ENCODE measurements at regions not wholly inside any gene's neighbourhood (a gene's known extent, or its start where the extent isn't known, plus 50 kb on each side); places are given as distances from the start of the nearest gene placed in this dataset.

DNA sequence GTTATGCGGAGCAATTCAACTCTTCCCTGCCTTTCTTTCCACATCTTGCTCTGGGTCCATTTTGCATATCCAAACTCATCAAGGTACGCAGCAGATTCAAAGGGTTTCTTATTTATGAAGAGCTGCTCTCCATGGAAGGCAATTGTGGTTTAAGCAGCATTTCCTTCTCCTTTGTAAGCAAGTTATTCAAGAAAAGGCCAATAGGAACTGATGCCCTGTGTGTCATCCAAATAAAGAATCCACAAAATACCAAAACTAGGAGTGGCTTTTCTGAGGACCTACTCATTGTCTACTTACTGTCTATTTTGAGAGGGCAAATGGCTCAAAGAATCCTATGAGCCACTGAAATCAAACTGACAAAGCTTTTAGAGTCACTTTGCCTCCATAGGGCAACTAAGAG lies 253.1 kb downstream of the PTEN start:
- TF ChIP-seq, protein P1, sequence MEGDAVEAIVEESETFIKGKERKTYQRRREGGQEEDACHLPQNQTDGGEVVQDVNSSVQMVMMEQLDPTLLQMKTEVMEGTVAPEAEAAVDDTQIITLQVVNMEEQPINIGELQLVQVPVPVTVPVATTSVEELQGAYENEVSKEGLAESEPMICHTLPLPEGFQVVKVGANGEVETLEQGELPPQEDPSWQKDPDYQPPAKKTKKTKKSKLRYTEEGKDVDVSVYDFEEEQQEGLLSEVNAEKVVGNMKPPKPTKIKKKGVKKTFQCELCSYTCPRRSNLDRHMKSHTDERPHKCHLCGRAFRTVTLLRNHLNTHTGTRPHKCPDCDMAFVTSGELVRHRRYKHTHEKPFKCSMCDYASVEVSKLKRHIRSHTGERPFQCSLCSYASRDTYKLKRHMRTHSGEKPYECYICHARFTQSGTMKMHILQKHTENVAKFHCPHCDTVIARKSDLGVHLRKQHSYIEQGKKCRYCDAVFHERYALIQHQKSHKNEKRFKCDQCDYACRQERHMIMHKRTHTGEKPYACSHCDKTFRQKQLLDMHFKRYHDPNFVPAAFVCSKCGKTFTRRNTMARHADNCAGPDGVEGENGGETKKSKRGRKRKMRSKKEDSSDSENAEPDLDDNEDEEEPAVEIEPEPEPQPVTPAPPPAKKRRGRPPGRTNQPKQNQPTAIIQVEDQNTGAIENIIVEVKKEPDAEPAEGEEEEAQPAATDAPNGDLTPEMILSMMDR (IDR thresholded peaks at IDR 0.05; ENCODE audit: borderline replicate concordance, insufficient read depth, low read depth, low read length) = no peak
- no peak overlapping the region for H3K4me3 ChIP-seq (ENCODE audit: low read depth, low read length)

DNA sequence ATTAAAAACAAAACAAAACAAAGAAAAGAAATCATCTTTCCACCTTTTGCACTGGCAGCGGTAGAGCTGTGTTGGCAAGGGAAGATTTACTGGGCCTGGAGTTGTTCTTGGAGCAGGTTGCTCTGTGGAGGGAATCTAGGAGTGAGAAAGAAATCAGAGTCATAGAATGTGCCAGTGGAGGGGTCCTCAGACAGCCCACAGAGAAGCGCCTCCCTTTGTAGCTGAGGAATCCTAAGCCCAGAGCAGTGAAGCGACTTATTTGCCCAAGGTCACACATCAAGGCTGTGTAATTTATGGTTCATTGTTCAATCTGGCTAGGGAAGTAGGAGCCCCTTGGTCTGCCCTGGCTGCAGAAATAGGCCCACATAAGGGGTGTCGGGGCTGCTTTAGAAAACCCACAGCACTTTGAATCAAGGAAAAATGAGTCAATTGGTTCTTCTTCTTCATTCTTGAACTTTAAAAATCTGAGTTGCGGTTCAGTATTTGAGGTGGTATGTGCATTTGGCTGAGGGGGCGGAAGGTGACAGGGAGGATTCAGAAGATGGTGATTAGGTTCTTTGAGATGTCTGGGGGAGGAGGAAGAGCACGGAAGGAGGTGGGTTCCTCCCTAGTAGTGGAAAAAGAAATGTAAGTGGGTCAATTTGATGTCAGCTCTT lies 253.7 kb downstream of the PTEN start:
- H3K4me3 ChIP-seq (ENCODE audit: low read depth, low read length) = no peak overlapping the region
- TF ChIP-seq, protein P1 (IDR thresholded peaks at IDR 0.05; ENCODE audit: borderline replicate concordance, insufficient read depth, low read depth, low read length) = no peak

GRCh38 chr10:88117869-88118632 lies 254.6 kb downstream of the PTEN start:
- TF ChIP-seq, protein P1 (IDR thresholded peaks at IDR 0.05; ENCODE audit: borderline replicate concordance, insufficient read depth, low read depth, low read length) = no peak
- H3K4me3 ChIP-seq (ENCODE audit: low read depth, low read length) = no peak overlapping the region

GRCh38 chr10:88118729-88119128 lies 255.3 kb downstream of the PTEN start:
- TF ChIP-seq, protein P1 (IDR thresholded peaks at IDR 0.05; ENCODE audit: borderline replicate concordance, insufficient read depth, low read depth, low read length) = no peak
- H3K4me3 ChIP-seq (ENCODE audit: low read depth, low read length) = no peak overlapping the region

- no peak overlapping the region for H3K4me3 ChIP-seq (ENCODE audit: low read depth, low read length)
- TF ChIP-seq, protein P1 (IDR thresholded peaks at IDR 0.05; ENCODE audit: borderline replicate concordance, insufficient read depth, low read depth, low read length) = no peak
Measured at GRCh38 chr10:88119160-88119559, 255.7 kb downstream of the PTEN start.

DNA sequence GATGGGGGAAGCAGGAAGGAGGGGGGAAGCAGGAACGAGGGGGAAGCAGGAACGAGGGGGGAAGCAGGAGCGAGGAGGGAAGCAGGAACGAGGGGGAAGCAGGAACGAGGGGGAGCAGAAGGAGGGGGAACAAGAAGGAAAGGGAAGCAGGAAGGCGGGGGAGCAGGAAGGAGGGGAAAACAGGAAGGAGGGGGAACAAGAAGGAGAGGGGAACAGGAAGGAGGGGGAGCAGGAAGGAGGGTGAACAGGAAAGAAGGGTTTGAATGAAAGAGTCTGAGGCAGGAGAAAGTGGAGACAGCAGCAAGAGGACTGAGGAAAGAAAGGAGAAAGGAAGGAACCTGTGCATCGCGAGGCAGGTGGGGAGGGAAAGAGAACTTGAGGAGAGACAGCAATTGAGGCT lies 256.6 kb downstream of the PTEN start:
- no peak overlapping the region for H3K4me3 ChIP-seq (ENCODE audit: low read depth, low read length)
- TF ChIP-seq, protein P1 (IDR thresholded peaks at IDR 0.05; ENCODE audit: borderline replicate concordance, insufficient read depth, low read depth, low read length) = no peak
